ENCODE measurements at regions not wholly inside any gene's neighbourhood (a gene's known extent, or its start where the extent isn't known, plus 50 kb on each side); places are given as distances from the start of the nearest gene placed in this dataset.

GRCh38 chrX:120718969-120719368 lies 89.1 kb upstream of the C1GALT1C1 start:
- TF ChIP-seq CTCF (IDR thresholded peaks at IDR 0.05) (no peak), POLR2AphosphoS5 (IDR thresholded peaks at IDR 0.05) (no peak), POLR2A (IDR thresholded peaks at IDR 0.05) (no peak)
